Activated CD4-positive, alpha-beta T cell treated with anti-CD3 and anti-CD28 coated beads for 36 hours (primary cell): ENCODE measurements at regions not wholly inside any gene's neighbourhood (a gene's known extent, or its start where the extent isn't known, plus 50 kb on each side); places are given as distances from the start of the nearest gene placed in this dataset.
"Not testable (repeated sequence)": the region's sequence is repeated elsewhere in the genome, so short reads cannot be mapped to it uniquely, and the experiment has no call there.

Experiments
- ATAC-seq: fragments of 200-7000 bp; cut with Tn5 transposase; one replicate; pipeline ENCODE4 v1.10.0; 2021; ENCODE audit warnings: mild to moderate bottlenecking, moderate library complexity
- CTCF ChIA-PET: fragments of 350-600 bp; sonication (Branson Sonifier 250); formaldehyde crosslinking; loops from one replicate; lab custom pipeline; 2021; ENCODE audit warnings: antibody characterized with exemption; lab: Charles Lee
- POLR2A ChIA-PET: fragments of 350-600 bp; sonication (Branson Sonifier 250); formaldehyde crosslinking; loops from one replicate; lab custom pipeline; 2021; ENCODE audit warnings: antibody characterized with exemption, inconsistent platforms; lab: Charles Lee
- DNase-seq: peaks from one replicate; pipeline ENCODE4 v3.0.0-alpha.2; 2020
- H3K27ac Mint-ChIP-seq: one replicate; pipeline ENCODE4 v1.8.0; 2021; ENCODE audit warnings: mixed read lengths
- H3K27me3 Mint-ChIP-seq: one replicate; pipeline ENCODE4 v1.8.0; 2021; ENCODE audit warnings: mixed read lengths
- H3K36me3 Mint-ChIP-seq: one replicate; pipeline ENCODE4 v1.8.0; 2021; ENCODE audit warnings: low read depth, mixed read lengths
- H3K4me1 Mint-ChIP-seq: one replicate; pipeline ENCODE4 v1.8.0; 2021; ENCODE audit warnings: mixed read lengths
- H3K4me3 Mint-ChIP-seq: one replicate; pipeline ENCODE4 v1.8.0; 2021; ENCODE audit warnings: mild to moderate bottlenecking, moderate library complexity, mixed read lengths
- H3K9me3 Mint-ChIP-seq: one replicate; pipeline ENCODE4 v1.8.0; 2021; ENCODE audit warnings: low read depth, mixed read lengths
- intact Hi-C, 2 experiments: fragments of 100-400 bp; cut with DNase I in 1 of 2; cut with micrococcal nuclease in 1 of 2; formaldehyde crosslinking; loops; one replicate each; pipeline versions ENCODE4 v1.14.2 to v1.15.1; 2022 to 2024; cut with DNase I, micrococcal nuclease

DNA sequence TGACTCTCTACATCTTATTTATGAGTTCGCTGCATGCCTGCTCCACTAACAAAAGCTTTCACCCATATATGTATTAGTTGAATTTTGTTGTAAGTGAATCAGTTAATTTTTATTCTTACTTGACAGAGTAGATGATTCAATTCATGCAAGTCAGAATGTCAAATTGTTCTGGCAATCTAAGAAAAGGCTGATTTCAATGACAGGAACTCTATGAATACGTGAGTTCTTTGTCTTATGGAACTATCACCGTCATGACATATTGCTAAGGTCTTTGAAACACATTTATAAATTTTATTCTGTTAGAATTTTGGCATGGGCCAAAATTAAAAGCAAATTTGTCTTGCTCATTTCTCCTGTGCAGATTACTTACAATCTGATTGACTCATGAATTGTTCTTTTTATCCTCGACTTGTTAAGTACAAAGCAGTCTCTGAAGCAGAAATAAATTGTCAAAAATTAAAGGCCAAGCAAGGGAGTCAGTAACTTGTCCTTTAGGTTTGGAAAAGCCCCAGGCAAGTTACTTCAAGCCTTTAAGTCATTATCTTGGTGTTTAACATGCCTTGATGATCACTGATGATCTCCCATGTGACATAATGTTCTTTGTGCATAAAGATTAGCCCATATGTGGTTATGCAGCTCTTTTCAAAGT, 89.0 kb upstream of the GC start:
- H3K9me3 Mint-ChIP-seq = no peaks in the 10 kb centered on the region
- intact Hi-C loops = no loop called here
- ChIA-PET POLR2A (no interaction called here), CTCF (no interaction called here)
- H3K4me1 Mint-ChIP-seq = no peaks in the 10 kb centered on the region
- H3K4me3 Mint-ChIP-seq = no peak overlapping the region
- no peak for DNase-seq
- no peaks in the 10 kb centered on the region for H3K27me3 Mint-ChIP-seq
- H3K36me3 Mint-ChIP-seq = no peaks in the 10 kb centered on the region
- no peak for ATAC-seq
- H3K27ac Mint-ChIP-seq = no peak overlapping the region

DNA sequence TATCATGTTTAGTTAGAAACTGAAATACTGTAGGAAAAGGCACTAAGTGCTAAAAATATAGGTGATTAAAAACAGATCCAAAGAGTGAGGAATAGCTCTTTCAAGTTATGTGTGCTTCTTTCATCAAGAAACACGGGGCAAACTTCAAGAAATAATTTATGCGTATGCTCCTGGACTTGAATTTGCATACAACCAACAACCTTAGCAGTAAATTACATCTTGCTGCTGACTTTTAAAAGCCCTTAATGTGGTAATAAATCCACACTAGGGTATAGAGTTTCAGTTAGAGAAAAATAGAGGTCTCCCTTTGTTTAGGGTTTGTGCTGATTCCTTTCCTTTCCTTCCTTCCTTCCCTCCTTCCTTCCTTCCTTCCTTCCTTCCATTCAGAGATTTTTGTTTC, 94.5 kb upstream of the GC start:
- H3K27me3 Mint-ChIP-seq = no peaks in the 10 kb centered on the region
- intact Hi-C loops = no loop called here
- no peaks in the 10 kb centered on the region for H3K9me3 Mint-ChIP-seq
- H3K27ac Mint-ChIP-seq = no peak overlapping the region
- H3K36me3 Mint-ChIP-seq = no peaks in the 10 kb centered on the region
- DNase-seq = no peak
- ChIA-PET POLR2A (no interaction called here), CTCF (no interaction called here)
- ATAC-seq = no peak
- no peak overlapping the region for H3K4me3 Mint-ChIP-seq
- no peaks in the 10 kb centered on the region for H3K4me1 Mint-ChIP-seq

DNA sequence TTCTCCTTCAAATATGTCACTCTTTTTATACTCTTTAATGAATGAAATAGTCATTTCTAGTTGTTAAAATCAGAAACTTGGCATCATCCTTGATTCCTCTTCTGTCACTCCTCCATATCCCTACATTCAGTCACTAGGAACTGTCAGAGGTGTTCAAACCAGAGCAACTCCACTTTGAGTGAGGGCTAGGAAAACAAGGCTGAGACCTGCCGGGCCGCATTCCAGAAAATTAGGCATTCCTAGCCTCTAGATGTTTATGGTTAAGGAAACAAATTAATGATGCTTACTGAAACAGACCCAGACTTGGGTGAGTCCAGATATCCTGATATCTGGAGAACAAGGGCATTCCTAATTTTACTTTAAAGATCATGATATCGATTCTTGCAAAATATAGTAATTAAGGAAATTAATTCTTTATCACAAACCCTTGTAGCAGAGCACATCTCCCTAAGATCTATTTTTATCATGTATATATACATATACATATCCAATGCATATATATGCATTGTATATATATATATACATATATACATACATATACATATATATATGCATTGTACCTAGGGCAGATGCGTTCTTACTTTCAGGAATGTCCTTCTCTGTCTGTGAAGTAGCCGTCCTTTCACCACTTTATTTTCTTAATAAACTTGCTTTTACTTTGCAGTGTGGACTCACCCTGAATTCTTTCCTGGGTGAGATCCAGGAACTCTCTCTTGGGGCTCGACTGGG, 98.4 kb upstream of the GC start:
- DNase-seq (no peak), ATAC-seq (no peak)
- H3K27ac Mint-ChIP-seq = no peak overlapping the region
- intact Hi-C loops = no loop called here
- no peak overlapping the region for H3K4me3 Mint-ChIP-seq
- POLR2A ChIA-PET = no interaction called here
- H3K36me3 Mint-ChIP-seq = no peaks in the 10 kb centered on the region
- no peaks in the 10 kb centered on the region for H3K4me1 Mint-ChIP-seq
- no peaks in the 10 kb centered on the region for H3K9me3 Mint-ChIP-seq
- no peaks in the 10 kb centered on the region for H3K27me3 Mint-ChIP-seq
- CTCF ChIA-PET = no interaction called here

DNA sequence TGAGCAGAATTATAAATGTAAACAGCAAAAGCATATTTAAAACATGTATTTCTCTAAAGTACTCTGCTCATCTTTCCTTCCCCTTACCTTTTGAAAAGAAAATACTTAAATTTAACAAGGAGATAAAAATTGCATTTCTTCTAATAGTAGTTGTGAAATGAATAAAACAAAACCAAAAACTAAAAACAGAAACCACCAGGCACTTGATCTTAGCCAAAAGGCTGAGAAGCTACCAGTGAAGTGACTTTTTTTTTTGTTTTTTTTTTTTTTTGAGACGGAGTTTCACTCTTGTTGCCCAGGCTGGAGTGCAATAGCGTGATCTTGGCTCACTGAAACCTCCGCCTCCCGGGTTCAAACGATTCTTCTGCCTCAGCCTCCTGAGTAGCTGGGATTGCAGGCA, 116.5 kb upstream of the GC start:
- POLR2A ChIA-PET, H3K27me3 Mint-ChIP-seq, H3K4me1 Mint-ChIP-seq, H3K36me3 Mint-ChIP-seq, H3K27ac Mint-ChIP-seq, DNase-seq, H3K9me3 Mint-ChIP-seq, ATAC-seq, intact Hi-C loops, CTCF ChIA-PET, H3K4me3 Mint-ChIP-seq: not testable (repeated sequence)

DNA sequence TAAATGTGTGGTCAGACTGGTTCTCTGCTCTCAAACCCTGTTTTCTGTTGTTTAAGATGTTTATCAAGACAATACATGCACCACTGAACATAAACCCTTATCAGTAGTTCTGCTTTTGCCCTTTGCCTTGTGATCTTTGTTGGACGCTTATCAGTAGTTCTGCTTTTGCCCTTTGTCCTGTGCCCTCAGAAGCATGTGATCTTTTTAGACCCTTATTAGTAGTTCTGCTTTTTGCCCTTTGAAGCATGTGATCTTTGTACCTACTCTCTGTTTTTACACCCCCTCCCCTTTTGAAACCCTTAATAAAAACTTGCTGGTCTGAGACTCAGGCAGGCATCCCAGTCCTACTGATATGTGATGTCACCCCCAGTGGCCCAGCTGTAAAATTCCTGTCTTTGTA, 121.7 kb upstream of the GC start:
- H3K4me3 Mint-ChIP-seq, H3K4me1 Mint-ChIP-seq, POLR2A ChIA-PET, H3K27ac Mint-ChIP-seq, ATAC-seq, H3K36me3 Mint-ChIP-seq, intact Hi-C loops, H3K27me3 Mint-ChIP-seq, CTCF ChIA-PET, H3K9me3 Mint-ChIP-seq, DNase-seq: not testable (repeated sequence)

DNA sequence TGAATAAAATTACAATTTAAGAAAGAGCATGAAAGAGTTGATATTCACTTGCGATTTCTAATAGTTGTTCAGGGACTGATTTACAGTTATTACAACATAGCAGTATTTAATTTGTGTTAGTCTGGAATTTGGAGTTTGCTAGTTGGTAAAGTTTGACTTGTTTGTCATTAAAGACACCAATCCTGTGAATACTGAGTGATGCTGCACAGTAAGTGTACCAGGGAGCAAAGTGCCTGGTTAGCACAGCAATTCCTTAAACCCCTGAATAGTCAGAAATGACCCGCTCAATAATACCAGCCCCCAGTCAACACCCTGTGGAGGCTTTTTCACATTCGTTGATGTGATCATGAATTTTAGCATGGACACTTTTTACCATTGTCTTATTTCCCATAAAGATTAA, 122.2 kb upstream of the GC start:
- H3K36me3 Mint-ChIP-seq = no peaks in the 10 kb centered on the region
- intact Hi-C loops = no loop called here
- no peak overlapping the region for H3K27ac Mint-ChIP-seq
- no peak for DNase-seq
- peaks cover 1% of the 10 kb centered on the region for H3K9me3 Mint-ChIP-seq
- H3K4me1 Mint-ChIP-seq = no peaks in the 10 kb centered on the region
- ATAC-seq = no peak
- POLR2A ChIA-PET = no interaction called here
- no peaks in the 10 kb centered on the region for H3K27me3 Mint-ChIP-seq
- H3K4me3 Mint-ChIP-seq = no peak overlapping the region
- CTCF ChIA-PET = no interaction called here

DNA sequence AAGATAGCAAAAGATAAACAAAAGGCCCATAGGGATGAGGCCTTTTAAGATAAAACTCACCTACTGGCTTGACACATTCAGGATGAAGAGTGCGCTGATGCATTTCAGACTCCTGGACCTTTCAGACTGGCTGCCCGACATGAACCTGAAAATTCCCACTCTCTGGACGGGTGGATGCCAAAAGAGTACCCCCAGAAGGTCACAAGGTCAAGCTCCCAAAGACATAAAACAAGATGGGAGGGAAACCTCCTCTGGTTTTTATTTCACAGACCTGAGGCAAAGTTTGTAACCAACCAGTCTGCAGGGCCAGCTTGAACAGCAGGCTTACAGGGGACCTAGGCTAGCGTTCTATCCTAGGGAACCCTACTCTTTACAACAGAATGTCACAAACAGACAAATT, 123.2 kb upstream of the GC start:
- no peak for ATAC-seq
- H3K4me1 Mint-ChIP-seq = no peaks in the 10 kb centered on the region
- POLR2A ChIA-PET = no interaction called here
- no peak for DNase-seq
- H3K36me3 Mint-ChIP-seq = no peaks in the 10 kb centered on the region
- H3K4me3 Mint-ChIP-seq = no peak overlapping the region
- H3K9me3 Mint-ChIP-seq = peaks cover 1% of the 10 kb centered on the region
- H3K27me3 Mint-ChIP-seq = no peaks in the 10 kb centered on the region
- no peak overlapping the region for H3K27ac Mint-ChIP-seq
- CTCF ChIA-PET = no interaction called here
- intact Hi-C loops = no loop called here

DNA sequence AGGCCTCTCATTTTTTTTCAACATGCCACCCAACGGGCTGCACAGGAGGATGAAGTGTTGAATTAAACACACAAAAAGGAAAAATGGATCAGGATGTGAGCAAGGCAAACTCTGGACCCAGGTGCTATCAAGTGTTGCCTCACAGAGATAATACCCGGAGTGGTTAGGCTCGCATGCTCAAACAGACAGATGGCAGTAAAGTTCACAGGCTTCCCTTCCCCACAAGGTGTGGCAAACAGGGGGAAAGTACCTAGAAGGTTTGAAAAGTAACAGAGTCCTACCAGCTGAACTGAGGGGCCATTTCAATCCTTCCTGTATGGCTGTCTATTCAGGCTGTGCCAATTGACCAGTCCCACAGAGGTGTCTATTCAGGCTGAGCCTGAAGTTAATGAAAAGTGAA, 123.9 kb upstream of the GC start:
- DNase-seq (no peak), ATAC-seq (no peak)
- H3K27me3 Mint-ChIP-seq = no peaks in the 10 kb centered on the region
- ChIA-PET CTCF (no interaction called here), POLR2A (no interaction called here)
- intact Hi-C loops = no loop called here
- H3K9me3 Mint-ChIP-seq = peaks cover 1% of the 10 kb centered on the region
- no peak overlapping the region for H3K4me3 Mint-ChIP-seq
- H3K4me1 Mint-ChIP-seq = no peaks in the 10 kb centered on the region
- no peak overlapping the region for H3K27ac Mint-ChIP-seq
- H3K36me3 Mint-ChIP-seq = no peaks in the 10 kb centered on the region

DNA sequence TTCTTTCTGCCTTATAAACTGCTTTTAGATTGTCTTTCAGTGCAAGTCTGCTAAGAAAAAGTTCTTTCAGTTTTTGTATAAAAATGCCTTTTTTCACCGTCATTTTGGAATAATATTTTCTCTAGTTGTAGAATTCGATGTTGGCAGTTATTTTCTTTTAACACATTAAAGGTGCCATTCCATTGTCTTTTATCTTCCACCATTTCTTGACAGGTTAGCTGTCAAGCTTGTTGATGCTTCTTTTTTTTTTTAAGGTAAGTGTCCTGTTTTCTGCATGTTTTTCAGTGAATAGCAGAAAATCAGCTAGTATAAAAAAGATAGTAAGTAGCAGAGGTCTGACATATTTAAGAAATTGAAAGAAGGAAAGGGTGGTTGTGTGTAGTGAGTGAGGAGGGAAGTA, 118.5 kb upstream of the NPFFR2 start:
- Mint-ChIP-seq H3K27me3 (no peaks in the 10 kb centered on the region), H3K4me3 (no peak overlapping the region), H3K27ac (no peak overlapping the region), H3K36me3 (no peaks in the 10 kb centered on the region), H3K9me3 (peaks cover 1% of the 10 kb centered on the region), H3K4me1 (no peaks in the 10 kb centered on the region)
- ATAC-seq (no peak), DNase-seq (no peak)
- POLR2A ChIA-PET = no interaction called here
- intact Hi-C loops = no loop called here
- CTCF ChIA-PET = no interaction called here

DNA sequence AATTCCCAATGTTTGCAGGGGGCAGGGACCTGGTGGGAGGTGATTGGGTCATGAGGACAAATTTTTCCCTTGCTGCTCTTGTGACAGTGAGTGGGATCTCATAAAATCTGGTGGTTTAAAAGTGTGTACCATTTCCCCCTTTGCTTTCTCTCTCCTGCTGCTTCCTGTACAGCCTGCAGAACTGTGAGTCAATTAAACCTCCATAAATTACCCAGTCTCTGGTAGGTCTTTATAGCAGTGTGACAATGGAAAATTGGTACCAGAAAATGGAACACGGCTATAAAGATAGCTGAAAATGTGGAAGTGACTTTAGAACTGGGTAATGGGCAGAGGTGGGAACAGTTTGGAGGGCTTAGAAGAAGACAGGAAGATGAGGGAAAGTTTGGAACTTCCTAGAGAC, 108.7 kb upstream of the NPFFR2 start:
- Mint-ChIP-seq H3K9me3 (no peaks in the 10 kb centered on the region), H3K4me1 (no peaks in the 10 kb centered on the region), H3K36me3 (no peaks in the 10 kb centered on the region), H3K4me3 (no peak overlapping the region), H3K27me3 (no peaks in the 10 kb centered on the region), H3K27ac (no peak overlapping the region)
- ATAC-seq (no peak), DNase-seq (no peak)
- POLR2A ChIA-PET = no interaction called here
- CTCF ChIA-PET = no interaction called here
- intact Hi-C loops = no loop called here

DNA sequence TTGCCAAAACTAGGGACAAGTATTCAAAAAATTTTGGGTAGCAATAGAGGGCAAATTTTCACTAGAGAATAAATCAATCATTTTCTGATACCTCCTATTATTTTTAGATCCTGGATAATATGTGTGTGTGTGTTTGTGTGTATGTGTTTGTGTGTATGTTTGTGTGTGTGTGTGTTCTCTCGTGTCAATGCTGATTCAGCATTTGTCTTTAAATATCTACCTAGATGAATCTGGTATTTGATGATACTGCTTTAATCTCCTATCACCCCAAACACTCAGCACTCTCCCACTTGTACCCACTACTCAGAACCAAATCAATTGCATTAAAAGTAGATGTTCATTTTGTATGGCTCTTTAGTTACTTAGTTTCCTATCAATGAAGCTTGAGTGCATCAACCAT, 101.3 kb upstream of the NPFFR2 start:
- H3K36me3 Mint-ChIP-seq = no peaks in the 10 kb centered on the region
- no peak for ATAC-seq
- H3K4me1 Mint-ChIP-seq = no peaks in the 10 kb centered on the region
- DNase-seq = no peak
- intact Hi-C loops = no loop called here
- ChIA-PET CTCF (no interaction called here), POLR2A (no interaction called here)
- H3K27ac Mint-ChIP-seq = no peak overlapping the region
- H3K27me3 Mint-ChIP-seq = no peaks in the 10 kb centered on the region
- H3K9me3 Mint-ChIP-seq = no peaks in the 10 kb centered on the region
- no peak overlapping the region for H3K4me3 Mint-ChIP-seq

DNA sequence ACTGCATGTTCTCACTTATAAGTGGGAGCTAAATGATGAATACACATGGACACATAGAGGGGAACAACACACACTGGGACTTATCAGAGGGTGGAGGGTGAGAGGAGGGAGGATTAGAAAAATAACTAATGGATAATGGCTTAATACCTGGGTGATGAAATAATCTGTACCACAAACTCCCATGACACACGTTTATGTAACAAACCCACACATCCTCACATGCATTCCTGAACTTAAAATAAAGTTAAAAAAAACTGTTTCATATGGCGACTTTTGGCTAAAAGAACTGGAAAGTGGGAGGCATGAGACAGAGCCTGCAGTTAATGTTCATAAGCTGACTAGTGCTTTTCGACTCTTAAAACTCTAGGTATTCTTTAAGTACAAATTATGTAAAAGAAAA, 98.9 kb upstream of the NPFFR2 start:
- DNase-seq (no peak), ATAC-seq (no peak)
- POLR2A ChIA-PET = no interaction called here
- Mint-ChIP-seq H3K4me3 (no peak overlapping the region), H3K4me1 (no peaks in the 10 kb centered on the region), H3K36me3 (no peaks in the 10 kb centered on the region), H3K9me3 (no peaks in the 10 kb centered on the region), H3K27me3 (no peaks in the 10 kb centered on the region), H3K27ac (no peak overlapping the region)
- intact Hi-C loops = no loop called here
- CTCF ChIA-PET = no interaction called here
